ENCODE measurements at regions not wholly inside any gene's neighbourhood (a gene's known extent, or its start where the extent isn't known, plus 50 kb on each side); places are given as distances from the start of the nearest gene placed in this dataset.

DNA sequence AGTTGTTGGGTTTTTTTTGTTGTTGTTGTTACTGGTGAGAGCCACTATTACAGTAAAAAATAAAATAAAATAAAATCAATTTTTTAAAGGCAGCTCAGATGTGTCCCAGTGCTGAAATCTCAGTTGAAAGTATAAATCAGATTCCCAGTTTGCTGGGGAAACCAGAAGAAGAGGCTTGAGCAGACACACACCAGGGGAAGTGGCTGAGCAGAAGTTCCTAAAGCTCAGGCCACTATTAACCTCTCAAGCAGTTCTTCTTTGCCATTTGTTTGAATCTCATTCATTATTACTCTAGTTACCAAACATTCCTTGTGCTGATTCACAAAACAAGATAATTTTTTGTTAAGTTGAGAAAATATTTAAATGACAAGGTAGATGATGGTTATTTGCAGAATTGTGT lies 70.9 kb upstream of the ZSWIM6 start:
- in situ Hi-C loops (cut with HindIII; ENCODE audit: low sequenced_read_pairs), result no loop called here
- H3K4me3 ChIP-seq (ENCODE audit: low read depth, low read length), result no peak overlapping the region
- no peak for DNase-seq (ENCODE audit: low read depth, low spot score)
- TF ChIP-seq, protein P1, sequence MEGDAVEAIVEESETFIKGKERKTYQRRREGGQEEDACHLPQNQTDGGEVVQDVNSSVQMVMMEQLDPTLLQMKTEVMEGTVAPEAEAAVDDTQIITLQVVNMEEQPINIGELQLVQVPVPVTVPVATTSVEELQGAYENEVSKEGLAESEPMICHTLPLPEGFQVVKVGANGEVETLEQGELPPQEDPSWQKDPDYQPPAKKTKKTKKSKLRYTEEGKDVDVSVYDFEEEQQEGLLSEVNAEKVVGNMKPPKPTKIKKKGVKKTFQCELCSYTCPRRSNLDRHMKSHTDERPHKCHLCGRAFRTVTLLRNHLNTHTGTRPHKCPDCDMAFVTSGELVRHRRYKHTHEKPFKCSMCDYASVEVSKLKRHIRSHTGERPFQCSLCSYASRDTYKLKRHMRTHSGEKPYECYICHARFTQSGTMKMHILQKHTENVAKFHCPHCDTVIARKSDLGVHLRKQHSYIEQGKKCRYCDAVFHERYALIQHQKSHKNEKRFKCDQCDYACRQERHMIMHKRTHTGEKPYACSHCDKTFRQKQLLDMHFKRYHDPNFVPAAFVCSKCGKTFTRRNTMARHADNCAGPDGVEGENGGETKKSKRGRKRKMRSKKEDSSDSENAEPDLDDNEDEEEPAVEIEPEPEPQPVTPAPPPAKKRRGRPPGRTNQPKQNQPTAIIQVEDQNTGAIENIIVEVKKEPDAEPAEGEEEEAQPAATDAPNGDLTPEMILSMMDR (IDR thresholded peaks at IDR 0.05; ENCODE audit: low read depth, low read length), result no peak

DNA sequence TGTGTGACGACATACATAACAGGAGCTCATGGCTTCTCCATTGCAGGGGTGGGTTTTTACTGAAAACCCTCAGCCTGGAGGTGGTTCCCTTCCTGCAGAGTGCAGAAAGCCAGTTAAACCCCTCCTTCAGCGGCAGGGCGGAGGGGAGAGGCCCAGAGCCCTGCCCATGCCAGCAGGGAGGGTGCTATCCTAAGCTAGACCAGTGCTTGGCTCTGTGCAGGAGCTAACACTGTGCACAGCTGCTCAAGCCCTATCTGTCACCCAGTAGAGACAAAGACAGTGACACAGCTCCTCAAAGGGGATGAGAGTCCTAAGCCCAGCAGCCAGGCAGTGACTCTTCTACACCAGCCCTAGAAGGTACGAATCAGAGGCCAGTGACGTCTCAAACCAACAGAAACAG lies 70.0 kb upstream of the ZSWIM6 start:
- DNase-seq (ENCODE audit: low read depth, low spot score), result no peak
- TF ChIP-seq, protein P1 (IDR thresholded peaks at IDR 0.05; ENCODE audit: low read depth, low read length), result no peak
- in situ Hi-C loops (cut with HindIII; ENCODE audit: low sequenced_read_pairs), result no loop called here
- H3K4me3 ChIP-seq (ENCODE audit: low read depth, low read length), result no peak overlapping the region

DNA sequence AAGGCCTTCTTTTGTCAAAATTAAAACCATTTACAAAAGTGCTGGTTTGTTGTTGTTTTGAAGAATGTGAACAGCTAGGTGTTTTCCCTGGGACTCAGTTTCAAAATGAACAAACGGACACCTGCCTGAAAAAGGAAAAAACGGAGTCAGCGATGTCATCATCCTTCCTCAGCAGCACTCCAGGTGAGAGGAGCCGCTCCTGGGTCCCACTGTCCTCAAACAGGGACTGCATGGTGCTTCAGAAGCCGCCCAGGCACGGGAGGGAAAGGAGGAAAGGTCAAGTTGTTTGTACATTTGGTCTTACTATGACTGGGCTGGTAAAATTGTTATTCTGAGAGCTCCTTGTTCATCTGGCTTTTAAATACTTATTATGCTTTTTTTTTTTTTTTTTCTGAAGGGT lies 69.0 kb upstream of the ZSWIM6 start:
- in situ Hi-C loops (cut with HindIII; ENCODE audit: low sequenced_read_pairs), result no loop called here
- TF ChIP-seq, protein P1 (IDR thresholded peaks at IDR 0.05; ENCODE audit: low read depth, low read length), result no peak
- no peak for DNase-seq (ENCODE audit: low read depth, low spot score)
- no peak overlapping the region for H3K4me3 ChIP-seq (ENCODE audit: low read depth, low read length)

DNA sequence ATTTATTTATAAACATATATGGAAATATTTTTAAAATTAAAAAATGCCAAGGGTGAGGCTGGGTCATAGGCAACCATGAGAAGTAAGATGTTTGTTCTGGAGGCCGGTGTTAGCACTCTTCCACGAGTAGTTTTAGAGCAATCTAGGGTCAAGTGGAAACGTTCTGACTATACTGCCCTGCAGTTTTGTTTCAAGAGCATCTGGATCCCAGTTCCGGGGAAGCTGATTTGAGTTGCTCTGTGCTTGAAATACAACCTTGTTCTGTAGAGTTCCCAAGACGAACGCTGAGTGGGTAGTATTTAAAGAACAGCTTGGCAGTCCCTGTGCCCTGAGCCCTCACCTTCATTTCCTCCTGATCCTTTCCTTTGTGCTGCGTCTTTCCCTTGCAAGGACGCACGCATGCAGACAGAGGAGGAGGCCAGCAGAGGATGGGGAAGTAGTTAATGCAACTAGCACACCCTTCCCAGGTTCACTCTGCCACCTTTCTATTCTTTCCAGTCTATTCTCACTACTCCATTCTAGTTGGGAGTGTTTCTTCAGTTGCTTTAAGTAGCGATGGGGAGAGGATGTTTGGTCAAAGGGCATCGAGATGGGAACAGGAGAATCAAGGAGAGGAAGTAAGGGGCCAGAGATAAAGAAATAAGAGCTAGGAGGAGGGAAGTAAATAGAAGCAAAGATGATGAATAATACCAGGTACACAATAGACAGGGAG lies 68.3 kb upstream of the ZSWIM6 start:
- no peak for DNase-seq (ENCODE audit: low read depth, low spot score)
- no peak overlapping the region for H3K4me3 ChIP-seq (ENCODE audit: low read depth, low read length)
- in situ Hi-C loops (cut with HindIII; ENCODE audit: low sequenced_read_pairs), result no loop called here

DNA sequence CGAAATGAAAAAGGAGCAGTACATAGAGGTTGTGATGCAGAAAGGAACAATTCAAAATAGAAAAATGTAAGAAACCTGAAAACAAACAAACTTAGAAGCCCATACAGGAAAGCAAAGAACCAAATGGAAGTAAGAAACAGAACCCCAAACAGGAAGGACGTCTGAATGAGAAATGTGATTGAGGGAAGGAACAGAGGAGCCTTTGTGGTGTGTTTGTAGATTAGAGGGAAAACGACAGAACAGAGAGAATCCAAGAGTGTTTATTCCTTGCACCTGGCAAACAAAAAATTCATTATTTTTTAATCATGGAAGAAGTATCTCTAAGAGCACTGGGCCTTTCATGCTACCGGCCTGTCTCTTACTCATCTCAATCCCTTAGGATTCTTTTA lies 67.8 kb upstream of the ZSWIM6 start:
- DNase-seq (ENCODE audit: low read depth, low spot score), result no peak
- H3K4me3 ChIP-seq (ENCODE audit: low read depth, low read length), result no peak overlapping the region
- TF ChIP-seq, protein P1 (IDR thresholded peaks at IDR 0.05; ENCODE audit: low read depth, low read length), result no peak
- in situ Hi-C loops (cut with HindIII; ENCODE audit: low sequenced_read_pairs), result no loop called here

More for the DNA sequence above, 68.3 kb upstream of the ZSWIM6 start:
- TF ChIP-seq, protein P1 (IDR thresholded peaks at IDR 0.05; ENCODE audit: low read depth, low read length), result no peak

DNA sequence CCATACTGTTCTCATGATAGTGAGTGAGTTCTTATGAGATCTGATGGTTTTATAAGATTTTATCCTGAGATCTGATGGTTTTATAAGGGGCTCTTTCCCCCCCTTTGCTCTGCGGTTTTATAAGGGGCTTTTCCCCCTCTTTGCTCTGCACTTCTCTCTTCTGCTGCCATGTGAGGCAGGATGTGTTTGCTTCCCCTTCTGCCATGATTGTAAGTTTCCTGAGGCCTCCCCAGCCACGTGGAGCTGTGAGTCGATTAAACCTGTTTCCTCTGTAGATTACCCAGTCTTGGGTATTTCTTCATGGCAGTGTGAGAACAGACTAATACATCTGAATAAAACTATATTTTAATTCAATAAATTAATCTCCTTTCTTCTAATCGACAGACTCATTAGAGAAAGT lies 64.9 kb upstream of the ZSWIM6 start:
- in situ Hi-C loops (cut with HindIII; ENCODE audit: low sequenced_read_pairs), result no loop called here
- DNase-seq (ENCODE audit: low read depth, low spot score), result no peak
- no peak overlapping the region for H3K4me3 ChIP-seq (ENCODE audit: low read depth, low read length)
- TF ChIP-seq, protein P1 (IDR thresholded peaks at IDR 0.05; ENCODE audit: low read depth, low read length), result no peak
